ENCODE measurements at regions not wholly inside any gene's neighbourhood (a gene's known extent, or its start where the extent isn't known, plus 50 kb on each side); places are given as distances from the start of the nearest gene placed in this dataset.

DNA sequence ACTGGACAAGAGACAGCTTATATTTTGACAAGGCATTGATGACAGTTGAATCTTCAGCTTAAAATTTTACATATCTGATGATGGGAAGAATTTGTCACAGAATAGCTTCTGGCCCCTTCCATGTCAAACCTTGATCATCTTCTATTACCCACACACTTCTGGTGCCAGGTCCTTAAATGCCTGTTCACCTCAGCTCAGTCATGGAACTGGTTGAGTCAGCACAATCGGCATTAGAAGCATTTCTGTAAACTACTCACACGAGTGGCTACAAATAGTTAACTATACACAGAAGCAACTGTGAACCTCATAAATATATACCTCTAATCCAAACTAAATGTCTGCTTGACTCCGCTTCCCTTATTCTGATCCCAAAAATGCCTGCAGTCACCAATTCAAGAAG lies 161.2 kb downstream of the FOXO1 start:
- no peak for DNase-seq (ENCODE audit: low spot score)
